ENCODE measurements at regions not wholly inside any gene's neighbourhood (a gene's known extent, or its start where the extent isn't known, plus 50 kb on each side); places are given as distances from the start of the nearest gene placed in this dataset.
"Not testable (repeated sequence)": the region's sequence is repeated elsewhere in the genome, so short reads cannot be mapped to it uniquely, and the experiment has no call there.

DNA sequence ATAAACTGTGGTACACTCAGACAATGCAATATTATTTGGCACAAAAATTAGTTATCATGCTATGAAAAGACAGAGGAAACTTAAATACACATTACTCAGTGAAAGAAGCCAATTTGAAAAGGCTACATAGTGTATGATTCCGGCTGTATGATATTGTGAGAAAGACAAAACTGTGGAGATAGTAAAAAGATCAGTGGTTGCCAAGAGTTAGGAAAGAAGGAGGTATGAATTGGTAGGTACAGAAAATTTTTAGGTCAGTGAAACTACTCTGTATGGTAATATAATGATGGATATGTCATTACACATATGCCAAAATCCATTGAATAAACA is 458.8 kb upstream of the CBLB start:
- DNase-seq, result no peak

DNA sequence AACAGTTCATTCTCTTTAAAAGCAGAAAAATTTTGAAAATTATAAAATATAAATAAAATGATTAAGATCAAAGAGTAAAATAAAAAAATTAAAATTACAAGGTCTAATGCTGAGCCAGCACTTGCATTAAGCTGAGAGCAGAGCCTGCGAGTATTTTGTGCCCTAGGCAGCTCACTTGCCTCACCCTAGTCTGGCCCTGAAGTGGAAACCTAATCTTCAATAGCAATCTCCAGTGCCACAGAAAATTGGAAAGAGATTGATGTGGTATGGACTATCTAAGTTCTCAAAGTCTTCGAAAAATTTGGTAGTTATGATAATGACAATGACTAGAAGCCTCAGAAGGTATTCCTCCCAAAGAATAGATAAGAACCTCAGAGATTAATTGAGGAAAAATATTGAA is 459.4 kb upstream of the CBLB start:
- no peak for DNase-seq

DNA sequence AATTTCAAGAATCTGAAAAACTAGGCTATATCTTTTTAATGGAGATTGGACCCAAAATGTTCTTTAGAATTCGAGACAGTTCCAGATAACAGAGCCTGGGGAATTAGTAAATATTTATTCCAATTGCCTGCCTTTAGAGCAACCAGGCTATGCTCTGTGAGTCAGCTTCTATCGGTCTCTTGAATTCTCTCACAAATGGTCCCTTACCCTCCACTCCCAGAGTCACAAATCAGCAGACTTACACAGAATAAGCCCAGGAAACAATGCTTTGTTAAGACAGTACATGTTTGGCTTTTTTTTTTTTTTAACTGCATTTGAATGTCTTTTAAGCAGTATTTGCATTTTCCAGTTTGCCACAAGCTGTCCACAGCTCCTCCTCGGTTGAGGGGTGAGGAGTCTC is 460.7 kb upstream of the CBLB start:
- DNase-seq, result no peak

DNA sequence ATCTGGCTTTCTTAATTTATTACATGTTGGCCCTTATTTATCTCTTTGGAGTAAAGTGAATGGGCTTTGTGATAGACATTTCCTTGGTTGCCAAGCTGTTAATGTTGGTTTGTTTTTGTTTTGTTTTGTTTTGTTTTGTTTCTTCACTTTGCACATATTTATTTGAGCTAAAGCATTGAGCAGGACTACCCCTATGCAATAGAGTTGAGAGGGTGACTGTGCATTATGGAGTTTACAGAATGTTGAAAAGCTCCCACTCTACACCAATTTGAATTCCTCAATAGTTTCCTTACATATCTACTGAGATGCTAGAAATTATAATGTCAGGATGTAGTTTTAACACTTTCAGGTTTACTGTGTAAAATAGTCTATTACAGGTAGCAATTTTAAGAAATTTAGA is 462.8 kb upstream of the CBLB start:
- DNase-seq, result no peak

DNA sequence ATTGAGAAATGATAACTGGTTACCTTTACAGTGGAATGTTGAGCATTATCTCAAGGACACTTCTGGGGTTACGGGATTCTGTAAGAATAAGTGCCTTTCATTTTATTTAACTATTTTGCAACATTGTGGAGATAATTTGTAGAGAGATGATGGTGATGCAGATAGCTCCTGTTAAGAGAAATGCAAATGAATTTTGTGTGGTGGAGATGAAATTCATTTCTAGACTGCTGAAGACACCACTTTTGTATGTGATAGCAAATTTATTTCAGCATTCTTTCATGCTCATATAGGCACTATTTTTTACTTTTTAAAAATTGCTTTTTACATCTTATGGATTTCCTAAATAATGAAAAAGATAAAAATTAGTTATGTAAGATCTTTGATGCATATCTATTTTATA is 463.3 kb upstream of the CBLB start:
- DNase-seq, result no peak

DNA sequence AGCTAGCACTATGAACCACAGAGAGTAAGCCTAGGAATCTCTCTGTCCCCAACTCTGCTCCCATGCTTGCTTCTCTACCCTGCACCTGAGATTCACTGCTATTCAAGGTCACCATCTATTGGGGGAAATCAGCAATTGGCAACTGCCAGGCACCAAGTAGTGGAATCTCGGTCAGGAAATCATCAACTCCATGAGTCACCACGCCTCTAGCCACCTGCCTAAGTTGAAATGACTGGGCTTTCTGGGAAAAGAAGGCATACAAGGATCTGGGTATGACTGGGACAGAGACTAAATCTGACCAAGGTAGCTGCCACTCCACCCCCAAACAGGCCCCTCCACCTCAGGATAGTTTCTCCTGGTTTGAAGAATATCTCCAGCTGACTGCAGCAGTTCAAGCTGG is 464.1 kb upstream of the CBLB start:
- no peak for DNase-seq

DNA sequence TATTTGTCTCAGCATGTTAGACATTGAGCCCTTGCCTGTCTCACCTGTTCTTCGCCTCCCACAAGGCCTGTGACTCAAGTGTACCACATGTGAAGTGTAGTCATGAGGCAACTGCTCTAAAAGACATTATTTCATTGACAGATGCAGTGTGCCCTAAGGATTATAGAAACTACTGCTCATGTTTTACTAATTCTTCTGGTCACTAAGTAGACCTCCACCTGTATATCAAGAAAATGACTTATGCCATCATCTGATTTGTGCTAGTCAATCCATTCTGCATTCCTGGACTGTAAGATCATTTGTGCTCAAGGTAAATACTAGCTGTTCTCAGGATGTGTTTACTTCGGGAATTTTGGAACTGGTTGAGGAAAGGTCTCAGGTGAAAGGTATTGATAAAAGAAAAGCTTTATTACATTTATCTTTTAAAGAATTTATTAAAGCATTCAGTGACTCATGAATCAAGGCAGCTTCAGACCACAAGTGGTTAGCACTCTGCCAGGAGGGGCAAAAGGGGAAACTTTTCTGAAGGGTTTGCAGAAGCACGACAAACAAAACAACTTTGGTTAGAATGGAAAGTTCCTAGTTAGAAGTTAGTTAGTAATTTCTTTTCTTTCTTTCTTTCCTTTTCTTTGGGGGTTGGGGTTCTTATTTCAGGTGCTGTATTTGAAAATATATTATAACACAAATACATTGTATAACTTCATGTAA is 465.3 kb upstream of the CBLB start:
- DNase-seq, result peak; percentile 27

DNA sequence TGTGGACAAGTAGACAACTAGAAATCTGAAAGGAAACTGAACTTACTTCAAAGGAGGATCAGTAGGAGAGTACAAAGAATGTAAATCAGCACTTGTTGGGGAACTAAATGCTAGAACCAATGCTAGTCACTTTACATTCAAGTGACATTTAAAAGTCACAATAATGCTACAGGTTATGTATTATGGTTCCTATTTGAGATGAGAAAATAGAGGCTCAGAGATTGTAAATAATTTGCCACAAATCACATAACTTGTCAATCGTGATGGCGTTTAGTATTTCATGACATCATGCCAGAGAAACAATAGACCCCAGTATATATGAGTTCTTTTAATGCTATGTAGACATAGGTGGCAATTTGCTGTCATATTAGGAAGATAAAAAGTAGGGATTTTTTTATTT is 467.8 kb upstream of the CBLB start:
- DNase-seq, result no peak

DNA sequence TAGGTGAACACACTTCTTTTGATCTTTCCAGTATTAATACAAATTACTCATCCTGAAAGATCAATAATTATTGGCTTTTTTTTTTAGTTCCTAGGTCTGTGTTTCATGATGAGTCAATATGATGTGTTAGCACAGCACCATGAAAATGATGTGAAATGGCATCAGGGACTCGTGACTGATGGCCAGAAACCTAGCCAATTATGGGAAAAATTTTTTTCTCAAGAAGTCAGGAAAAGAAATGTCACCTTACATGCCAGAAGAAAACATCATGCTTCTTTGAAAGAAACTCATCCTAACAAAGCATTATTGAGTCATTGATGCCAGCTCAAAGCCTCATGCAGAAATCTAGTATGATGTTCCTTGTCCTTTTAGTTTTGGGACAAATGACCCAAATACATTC is 468.3 kb upstream of the CBLB start:
- no peak for DNase-seq

DNA sequence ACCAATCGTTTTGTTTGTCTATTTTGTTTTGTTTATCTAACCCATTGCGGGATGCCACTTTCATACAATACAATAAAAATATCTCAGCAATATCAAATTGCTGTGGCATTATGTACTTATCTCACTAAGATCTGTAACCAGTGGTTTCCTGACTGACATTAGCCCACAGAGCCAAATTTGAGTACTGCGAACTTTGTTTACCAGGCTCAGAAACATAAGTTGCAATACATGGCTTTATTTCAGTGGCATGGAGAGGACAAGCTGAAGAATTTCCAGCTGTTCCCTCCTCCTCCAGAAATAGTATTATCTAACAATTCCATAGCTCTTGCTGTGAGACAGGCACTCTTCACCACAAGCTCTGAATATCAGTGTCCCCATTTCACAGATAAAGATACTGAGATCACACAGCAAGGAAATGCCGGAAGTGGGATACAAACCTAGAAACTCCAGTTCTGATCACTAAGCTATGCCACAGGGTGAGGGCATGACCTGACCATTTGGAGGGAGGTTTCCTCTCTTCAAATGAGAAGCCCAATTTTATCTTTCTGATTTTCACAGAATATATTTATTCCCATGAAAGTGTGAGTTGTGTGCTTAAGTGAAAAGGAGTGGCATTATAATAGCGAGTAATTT is 469.9 kb upstream of the CBLB start:
- peak; percentile 23 for DNase-seq

DNA sequence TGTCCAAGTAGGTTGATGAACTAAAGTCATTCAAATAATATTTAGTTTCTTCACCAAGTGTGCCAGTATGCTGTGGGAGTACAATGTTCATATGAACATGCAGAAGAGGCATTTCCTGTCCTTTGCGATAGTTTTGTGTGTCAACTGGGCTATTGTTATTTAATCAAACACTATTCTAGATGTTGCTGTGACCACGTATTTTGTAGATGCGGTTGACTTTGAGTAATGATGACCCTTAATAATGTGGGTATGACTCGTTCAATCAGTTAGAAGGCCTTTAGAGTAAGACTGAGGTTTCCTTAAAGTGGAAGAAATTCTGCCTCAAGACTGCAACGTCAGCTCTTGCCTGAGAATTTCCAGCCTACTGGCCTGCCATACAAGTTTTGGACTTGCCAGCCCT is 470.7 kb upstream of the CBLB start:
- DNase-seq, result no peak

DNA sequence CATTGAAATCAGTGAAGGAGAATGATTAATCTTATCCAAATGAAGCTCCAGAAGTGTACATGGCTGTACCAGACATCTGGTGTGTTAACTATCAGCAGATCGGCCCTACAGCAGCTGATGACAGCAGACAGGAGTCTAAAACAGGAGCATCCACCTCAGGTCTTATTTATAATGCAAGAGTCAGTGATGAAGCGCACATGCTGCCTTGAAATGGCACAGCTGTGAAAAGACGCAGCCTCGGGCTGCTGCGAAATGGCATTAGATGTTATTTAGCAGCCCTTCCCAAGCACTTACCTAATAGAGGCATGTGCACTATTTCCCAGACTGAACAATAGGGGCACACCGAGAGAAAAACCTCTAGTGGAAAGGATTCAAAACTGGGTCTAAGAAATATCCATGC is 472.3 kb upstream of the CBLB start:
- no peak for DNase-seq

DNA sequence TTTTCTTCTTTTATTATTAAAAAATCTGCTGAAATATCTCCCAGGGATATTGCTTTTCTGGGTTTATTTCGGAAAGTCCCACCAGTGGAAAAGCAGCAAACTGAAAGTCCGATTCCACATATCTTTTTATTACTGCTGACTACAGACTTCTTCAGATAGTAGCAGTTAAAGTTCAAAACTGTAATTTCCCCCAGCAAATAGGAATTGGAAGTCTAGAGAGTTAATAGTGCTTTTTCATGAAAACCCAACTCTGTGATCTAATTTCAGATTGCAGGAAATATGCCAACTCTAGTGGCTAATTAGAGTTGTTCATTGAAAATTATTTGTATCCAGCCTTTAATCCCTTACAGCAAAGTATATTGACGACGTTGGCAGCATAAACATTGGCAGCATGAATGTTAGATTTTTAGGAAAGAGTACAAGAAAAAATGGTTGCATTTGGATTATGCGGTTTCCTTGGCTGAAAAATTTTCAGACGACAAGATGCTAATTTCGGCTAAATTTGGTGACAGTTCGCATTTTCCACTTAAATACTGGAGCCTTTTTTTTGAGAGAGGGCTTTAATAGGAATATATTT is 472.9 kb upstream of the CBLB start:
- no peak for DNase-seq

DNA sequence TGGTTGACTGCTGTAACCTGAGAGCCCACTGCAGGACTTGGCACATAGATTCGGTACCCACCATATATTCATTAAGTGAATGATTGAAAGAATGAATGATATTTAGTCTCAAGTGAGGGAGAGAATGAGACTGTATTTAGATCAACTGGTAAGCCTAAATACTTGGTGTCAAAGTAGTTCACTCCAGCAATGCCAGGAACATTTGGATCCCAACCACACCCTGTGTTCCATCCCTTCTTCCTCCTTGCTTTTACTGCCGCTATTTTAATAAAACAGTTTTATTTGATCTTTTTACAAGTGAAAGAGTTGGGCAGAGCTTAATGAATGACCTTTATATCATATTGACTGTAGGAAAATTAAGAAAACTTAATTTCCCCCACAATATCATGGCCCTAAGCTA is 473.6 kb upstream of the CBLB start:
- DNase-seq, result no peak

DNA sequence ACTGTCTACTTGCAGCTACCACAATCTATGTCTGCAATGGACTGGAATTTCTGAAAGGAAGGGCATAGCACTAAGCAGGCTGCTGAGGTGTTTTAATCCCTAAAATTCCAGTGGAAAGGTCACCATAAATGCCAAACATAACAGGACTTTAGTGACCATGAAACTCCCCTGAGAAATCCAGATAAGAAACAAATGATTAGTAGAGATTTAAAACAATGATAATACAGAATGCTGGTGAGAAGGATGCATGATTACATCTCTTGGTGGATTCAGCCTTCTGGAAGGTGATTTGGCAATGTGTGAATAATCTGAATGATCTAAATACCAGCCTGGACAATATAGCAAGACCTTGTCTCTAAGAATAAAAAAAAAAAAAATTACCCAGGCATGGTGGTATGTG is 475.0 kb upstream of the CBLB start:
- no peak for DNase-seq

DNA sequence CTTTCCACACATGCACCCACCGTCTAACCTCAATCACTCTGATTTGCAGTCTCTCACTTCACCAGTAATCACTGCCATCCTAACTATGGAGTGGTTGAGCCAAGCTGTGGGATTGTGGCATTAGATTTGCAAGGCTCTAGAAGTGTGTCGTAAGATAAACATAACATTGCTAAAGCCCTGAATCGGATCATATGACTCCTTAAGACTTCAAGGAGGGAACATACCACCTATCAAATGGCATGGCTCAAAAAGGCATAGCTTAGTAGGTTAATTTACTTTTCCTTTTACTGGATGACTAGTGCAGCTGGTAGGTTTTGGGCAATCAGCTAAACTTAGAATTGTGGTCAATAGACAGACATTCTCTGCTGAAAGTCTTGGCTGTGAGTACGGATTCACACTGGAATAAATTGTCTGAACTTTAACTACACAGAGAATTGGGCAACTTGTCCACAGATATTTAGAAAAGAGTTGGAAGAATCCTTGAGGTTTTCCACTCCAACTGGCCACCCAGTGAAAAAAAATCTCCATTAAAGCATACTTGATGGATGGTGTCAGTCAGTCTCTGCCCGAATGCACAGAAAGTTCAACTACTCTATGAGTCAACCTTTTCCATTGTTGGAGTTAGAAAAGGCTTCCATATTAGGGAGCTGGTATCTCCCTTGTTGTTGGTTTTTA is 476.7 kb upstream of the CBLB start:
- DNase-seq, result peak; percentile 42

DNA sequence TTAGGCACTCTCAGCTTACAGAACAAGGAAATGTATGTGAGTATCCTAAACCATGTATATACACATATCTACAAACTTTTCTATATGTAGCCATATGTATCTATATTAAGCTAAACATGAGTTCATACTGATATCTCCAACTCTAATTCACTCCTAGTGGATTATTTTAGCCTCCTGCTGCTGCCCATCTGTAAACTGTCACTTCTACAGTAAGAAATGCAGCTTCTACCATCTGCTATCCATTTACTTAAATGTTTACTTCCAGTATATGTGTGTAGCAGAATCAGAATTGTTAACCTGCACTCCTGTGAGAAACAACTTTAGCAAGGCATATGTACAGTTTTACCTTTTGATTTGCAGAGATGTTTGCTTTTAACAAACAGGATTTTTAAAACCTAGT is 478.5 kb upstream of the CBLB start:
- no peak for DNase-seq

DNA sequence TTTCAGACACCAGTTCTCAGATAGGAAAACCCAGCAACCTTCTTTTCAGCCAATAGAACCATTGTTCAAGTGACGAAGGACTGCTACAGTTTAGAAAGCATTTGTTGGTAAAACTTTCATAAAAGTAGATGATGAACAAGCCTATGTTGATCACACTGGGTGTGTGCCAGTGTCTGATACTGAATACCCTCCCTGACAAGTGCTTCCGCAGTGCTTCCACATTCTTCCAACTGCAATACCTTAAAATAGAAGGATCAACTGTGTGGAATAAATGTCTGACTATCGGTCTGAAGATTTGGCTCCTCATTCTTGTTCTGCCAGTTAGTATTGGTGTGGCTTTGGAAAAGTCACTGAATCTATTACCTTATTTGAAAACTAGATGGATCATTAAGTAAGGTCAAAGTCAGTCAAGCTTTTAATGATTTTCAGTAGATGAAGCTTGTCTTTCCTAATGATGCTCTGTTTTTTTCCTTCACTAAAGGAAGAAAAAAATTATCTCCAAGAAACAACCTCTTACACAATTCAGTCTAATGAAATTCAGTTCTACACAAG is 479.4 kb upstream of the CBLB start:
- DNase-seq, result no peak

DNA sequence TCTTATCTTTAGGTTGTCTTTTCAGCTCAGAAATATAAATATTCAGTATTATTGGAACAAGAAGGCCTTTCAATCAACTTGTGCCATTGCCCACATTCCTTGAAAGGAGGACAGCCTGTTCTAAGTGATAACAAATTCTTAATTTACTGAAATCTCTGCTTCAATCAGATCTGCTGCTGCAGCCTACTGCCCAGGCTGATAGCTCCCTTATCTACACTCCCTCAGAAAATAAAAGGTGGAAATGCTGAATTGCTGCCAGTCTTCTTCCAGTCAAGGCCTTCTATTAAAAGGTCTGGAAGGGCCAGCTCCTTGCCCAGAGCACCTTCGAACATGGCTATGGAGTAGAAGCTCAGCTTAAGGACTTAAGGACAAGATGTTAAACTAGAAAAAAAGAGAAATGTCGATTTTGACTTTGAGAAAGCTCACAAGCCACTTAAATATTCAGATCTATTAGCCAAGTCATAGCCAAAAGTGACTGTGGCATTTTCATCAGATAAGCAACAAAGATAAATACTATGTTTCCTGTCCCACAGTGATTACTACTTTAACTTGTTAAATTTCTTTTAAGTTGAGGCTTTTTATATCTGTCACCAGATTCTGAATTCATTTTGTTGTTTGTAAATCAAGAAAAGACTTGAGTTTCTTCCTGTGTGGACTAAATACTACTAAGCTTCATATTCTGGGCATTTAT is 480.5 kb upstream of the CBLB start:
- DNase-seq, result peak; percentile 59

DNA sequence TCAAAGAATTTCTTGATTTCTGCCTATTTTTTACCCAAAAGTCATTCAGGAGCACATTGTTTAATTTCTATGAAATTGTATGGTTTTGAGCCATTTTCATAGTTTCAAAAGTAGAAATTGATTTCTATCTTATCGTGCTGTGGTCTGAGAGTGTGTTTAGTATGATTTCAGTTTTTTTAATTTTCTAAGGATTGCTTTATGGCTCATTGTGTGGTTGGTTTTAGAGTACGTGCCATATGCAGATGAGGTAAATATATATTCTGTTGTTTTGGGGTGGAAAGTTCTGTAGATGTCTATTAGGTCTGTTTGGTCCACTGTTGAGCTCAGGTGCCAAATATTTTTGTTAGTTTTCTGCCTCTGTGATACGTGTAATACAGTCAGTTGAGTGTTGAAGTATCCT is 487.1 kb upstream of the CBLB start:
- DNase-seq, result no peak

DNA sequence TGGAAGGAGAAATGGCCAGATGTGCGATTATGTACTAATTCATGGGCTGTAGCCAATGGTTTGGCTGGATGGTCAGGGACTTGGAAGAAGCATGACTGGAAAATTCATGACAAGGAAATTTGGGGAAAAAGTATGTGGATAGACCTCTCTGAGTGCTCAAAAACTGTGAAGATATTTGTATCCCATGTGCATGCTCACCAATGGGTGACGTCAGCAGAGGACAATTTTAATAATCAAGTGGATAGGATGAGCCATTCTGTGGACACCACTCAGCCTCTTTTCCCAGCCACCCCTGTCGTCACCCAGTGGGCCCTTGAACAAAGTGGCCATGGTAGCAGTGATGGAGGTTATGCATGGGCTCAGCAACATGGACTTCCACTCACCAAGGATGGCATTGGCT is 490.9 kb upstream of the CBLB start:
- no peak for DNase-seq

DNA sequence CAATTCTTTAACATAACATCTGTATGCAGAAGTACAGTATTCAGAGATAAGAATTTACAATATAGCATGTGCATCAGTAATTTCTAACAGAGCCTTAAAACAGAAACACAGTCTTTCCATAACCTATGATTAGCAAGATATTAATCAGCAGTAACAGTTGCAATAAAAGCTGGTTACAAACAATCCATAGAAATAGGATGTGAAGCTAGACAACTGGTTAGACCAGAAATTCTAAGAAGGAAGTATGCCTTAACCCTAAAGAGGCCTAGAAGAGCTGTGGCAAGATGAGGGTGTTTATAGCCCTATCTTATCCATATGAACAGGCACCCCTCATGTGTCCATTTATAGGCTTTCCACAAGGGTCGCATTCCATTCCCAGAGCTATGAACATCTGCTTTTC is 492.1 kb upstream of the CBLB start:
- DNase-seq, result not testable (repeated sequence)

DNA sequence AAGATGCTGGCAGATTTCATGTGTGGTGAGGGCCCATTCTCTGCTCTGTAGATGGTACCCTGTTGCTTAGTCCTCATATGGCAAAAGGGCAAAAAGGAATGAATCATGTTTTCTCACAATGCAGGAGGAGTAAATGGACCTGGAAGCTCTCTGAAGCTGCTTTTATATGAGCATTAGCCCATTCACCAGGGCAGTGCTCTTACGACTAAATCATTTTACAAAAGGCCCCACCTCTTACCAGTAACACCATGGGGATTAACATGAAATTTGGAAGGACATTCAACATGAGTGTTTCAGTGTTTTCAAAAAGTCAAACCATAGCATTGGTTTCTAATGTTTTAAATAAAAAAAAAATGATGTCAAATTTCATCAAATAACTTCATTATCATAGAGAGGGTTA is 495.7 kb upstream of the CBLB start:
- DNase-seq, result no peak

Data from hematopoietic multipotent progenitor cell treated with erythropoietin and hydrocortisone succinate and interleukin-3 and kit ligand, for 4 days (in vitro differentiated cells).